Activated T-cell treated with anti-CD3 and anti-CD28 coated beads for 48 hours (primary cell): ENCODE measurements at regions not wholly inside any gene's neighbourhood (a gene's known extent, or its start where the extent isn't known, plus 50 kb on each side); places are given as distances from the start of the nearest gene placed in this dataset.
"Not testable (repeated sequence)": the region's sequence is repeated elsewhere in the genome, so short reads cannot be mapped to it uniquely, and the experiment has no call there.

ENCODE experiments used
- DNase-seq: peaks from one replicate; pipeline ENCODE4 v3.0.0-alpha.2; 2020; ENCODE audit warnings: low read depth

GRCh38 chr3:72276806-72277205, 491.9 kb upstream of the PROK2 start:
- DNase-seq = no peak

- no peak for DNase-seq
These were observed 490.4 kb upstream of the PROK2 start for GRCh38 chr3:72275331-72275751.

GRCh38 chr3:72274493-72275330, 489.8 kb upstream of the PROK2 start:
- no peak for DNase-seq

- no peak for DNase-seq
These were observed 488.7 kb upstream of the PROK2 start for GRCh38 chr3:72273615-72274014.

GRCh38 chr3:72272356-72272755, 487.4 kb upstream of the PROK2 start:
- DNase-seq = no peak

GRCh38 chr3:72271923-72272322, 487.0 kb upstream of the PROK2 start:
- DNase-seq = no peak

GRCh38 chr3:72271216-72271615, 486.3 kb upstream of the PROK2 start:
- no peak for DNase-seq

- no peak for DNase-seq
These were observed 485.8 kb upstream of the PROK2 start for GRCh38 chr3:72270730-72271129.

- no peak for DNase-seq
These were observed 485.2 kb upstream of the PROK2 start for GRCh38 chr3:72270072-72270681.

- no peak for DNase-seq
These were observed 484.5 kb upstream of the PROK2 start for GRCh38 chr3:72269475-72269874.

- DNase-seq = not testable (repeated sequence)
These were observed 482.1 kb upstream of the PROK2 start for GRCh38 chr3:72266921-72267524.

- DNase-seq = no peak
These were observed 481.0 kb upstream of the PROK2 start for GRCh38 chr3:72266016-72266370.

- DNase-seq = no peak
These were observed 480.5 kb upstream of the PROK2 start for GRCh38 chr3:72265256-72266015.

GRCh38 chr3:72263223-72263990, 478.5 kb upstream of the PROK2 start:
- no peak for DNase-seq

- DNase-seq = no peak
These were observed 477.8 kb upstream of the PROK2 start for GRCh38 chr3:72262736-72263135.

- DNase-seq = no peak
These were observed 476.9 kb upstream of the PROK2 start for GRCh38 chr3:72261566-72262564.

- no peak for DNase-seq
These were observed 475.6 kb upstream of the PROK2 start for GRCh38 chr3:72260588-72260910.

GRCh38 chr3:72259755-72260587, 475.0 kb upstream of the PROK2 start:
- peak; percentile 23 for DNase-seq

- DNase-seq = no peak
These were observed 473.6 kb upstream of the PROK2 start for GRCh38 chr3:72258361-72259141.
